Ovary (tissue), 7 donors: ENCODE measurements at regions not wholly inside any gene's neighbourhood (a gene's known extent, or its start where the extent isn't known, plus 50 kb on each side); places are given as distances from the start of the nearest gene placed in this dataset.

Experiments
- DNase-seq, 5 donors: peaks; one replicate each; pipeline ENCODE4 v3.0.0-alpha.2; 2019 to 2020
- H3K27ac ChIP-seq, 2 donors: fragments of 200-600 bp; one replicate each; pipeline versions ENCODE4 v1.5.1 to v1.8.0; 2019 to 2022
- H3K27me3 ChIP-seq: fragments of 200-600 bp; one replicate; pipeline ENCODE4 v1.8.0; 2022
- H3K36me3 ChIP-seq: fragments of 200-600 bp; sonication (generic); one replicate; pipeline ENCODE4 v1.5.1; 2019
- H3K4me1 ChIP-seq: one replicate; pipeline ENCODE4 v1.8.1; 2013; ENCODE audit warnings: mild to moderate bottlenecking, moderate library complexity; ENCODE audit not compliant: insufficient read depth
- H3K4me3 ChIP-seq: fragments of 200-600 bp; sonication (generic); one replicate; pipeline ENCODE4 v1.5.1; 2017
- H3K9me3 ChIP-seq, 2 donors: fragments of 200-600 bp in 1 of 2; sonication (generic) in 1 of 2; one replicate each; pipeline versions ENCODE4 v1.5.1 to v1.8.1; 2013 to 2019; ENCODE audit warnings: mild to moderate bottlenecking in 1 of 2, moderate library complexity in 1 of 2
- EP300 ChIP-seq: sonication (generic); formaldehyde crosslinking; IDR thresholded peaks from one replicate; pipeline ENCODE4 v1.6.1; 2017; ENCODE audit warnings: antibody characterized with exemption
- POLR2A ChIP-seq: fragments of 450-650 bp; IDR thresholded peaks from one replicate; pipeline ENCODE4 v1.6.1; 2017; ENCODE audit warnings: antibody characterized with exemption, mild to moderate bottlenecking, moderate library complexity
- WGBS, 3 donors: extraction: QIAGEN DNeasy Blood & Tissue Kit in 1 of 3; methylation state at CpG; one replicate each; pipeline versions ENCODE4 v1.1.5 to v1.1.7; 2013 to 2017; 5-methylcytosine and 5-hydroxymethylcytosine counted together
- intact Hi-C, 4 donors: fragments of 100-400 bp; cut with DNase I; formaldehyde crosslinking; loops; one replicate each; pipeline versions ENCODE4 v1.11.0 to v1.15.1; 2022 to 2023
- TF ChIP-seq, protein P1 (sequence below), 3 donors: fragments of 450-650 bp in 2 of 3; fragments of 200-600 bp in 1 of 3; IDR thresholded peaks; one replicate each; pipeline versions ENCODE4 v1.5.1 to v1.8.0; 2016 to 2022; ENCODE audit warnings: antibody characterized with exemption in 3 of 3, mild to moderate bottlenecking in 1 of 3
- donor health status: DM: no; HTN: no; CAD: no; lungs with moderate emphysema.
- donor health status: DM: no; HTN: no; CAD: no.
- donor health status: Bipolar disorder and iron deficiency.
- donor health status: DM: no; HTN: no; CAD: no.
- donor health status: DM: yes; HTN: yes; CAD: no.

DNA sequence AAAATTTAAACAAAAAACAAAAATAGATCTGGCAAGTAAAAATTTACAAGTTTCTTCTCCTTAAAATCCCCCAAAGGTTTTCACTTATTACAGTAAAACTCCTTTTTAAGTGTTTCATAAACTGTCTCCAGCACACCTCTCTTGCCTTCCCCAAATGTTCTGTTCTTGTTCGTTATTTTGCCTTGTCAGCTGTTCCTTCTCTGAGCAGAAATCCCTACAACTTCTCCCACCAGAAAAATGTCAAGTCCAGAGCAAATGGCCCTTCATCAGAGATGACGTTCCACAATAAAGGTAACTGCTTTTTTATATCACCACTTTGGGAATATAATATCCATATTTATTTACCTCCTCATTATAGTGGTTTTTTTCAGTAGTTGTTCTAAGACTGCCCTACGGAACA is 432.1 kb downstream of the ADAM29 start:
- Histone ChIP-seq H3K4me1 (no peaks in the 10 kb centered on the region), H3K27ac (no peak overlapping the region), H3K27me3 (no peaks in the 10 kb centered on the region), H3K4me3 (no peak overlapping the region), H3K36me3 (no peaks in the 10 kb centered on the region), H3K9me3 (no peaks in the 10 kb centered on the region)
- no peak for DNase-seq
- intact Hi-C loops = no loop called here
- no peak for TF ChIP-seq POLR2A
- TF ChIP-seq, protein P1, sequence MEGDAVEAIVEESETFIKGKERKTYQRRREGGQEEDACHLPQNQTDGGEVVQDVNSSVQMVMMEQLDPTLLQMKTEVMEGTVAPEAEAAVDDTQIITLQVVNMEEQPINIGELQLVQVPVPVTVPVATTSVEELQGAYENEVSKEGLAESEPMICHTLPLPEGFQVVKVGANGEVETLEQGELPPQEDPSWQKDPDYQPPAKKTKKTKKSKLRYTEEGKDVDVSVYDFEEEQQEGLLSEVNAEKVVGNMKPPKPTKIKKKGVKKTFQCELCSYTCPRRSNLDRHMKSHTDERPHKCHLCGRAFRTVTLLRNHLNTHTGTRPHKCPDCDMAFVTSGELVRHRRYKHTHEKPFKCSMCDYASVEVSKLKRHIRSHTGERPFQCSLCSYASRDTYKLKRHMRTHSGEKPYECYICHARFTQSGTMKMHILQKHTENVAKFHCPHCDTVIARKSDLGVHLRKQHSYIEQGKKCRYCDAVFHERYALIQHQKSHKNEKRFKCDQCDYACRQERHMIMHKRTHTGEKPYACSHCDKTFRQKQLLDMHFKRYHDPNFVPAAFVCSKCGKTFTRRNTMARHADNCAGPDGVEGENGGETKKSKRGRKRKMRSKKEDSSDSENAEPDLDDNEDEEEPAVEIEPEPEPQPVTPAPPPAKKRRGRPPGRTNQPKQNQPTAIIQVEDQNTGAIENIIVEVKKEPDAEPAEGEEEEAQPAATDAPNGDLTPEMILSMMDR (IDR thresholded peaks at IDR 0.05) = no peak
- TF ChIP-seq EP300 = no peak
- 42 to 61% (median 47%) methylated on average over 3 of the region's 3 CpGs for WGBS, 3 donors

DNA sequence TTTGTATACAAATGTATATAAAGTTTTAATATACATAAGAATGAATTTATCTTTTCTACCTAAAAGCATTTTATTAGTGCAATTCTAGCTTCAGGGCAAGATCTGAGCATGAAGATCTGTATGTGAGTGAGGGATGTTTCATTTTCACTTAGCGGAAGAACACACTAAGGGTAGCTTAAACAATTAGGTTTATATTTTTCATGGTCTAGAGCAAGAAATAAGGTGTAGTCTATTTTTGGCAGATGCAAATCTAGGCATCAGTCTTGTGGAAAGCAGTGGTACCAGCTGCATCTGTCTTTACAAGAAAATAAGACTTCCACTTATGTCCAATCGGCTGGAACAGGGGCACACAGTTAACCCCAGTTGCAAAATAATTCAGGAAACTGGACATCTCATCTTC is 433.3 kb downstream of the ADAM29 start:
- no peak overlapping the region for H3K27ac ChIP-seq
- no peaks in the 10 kb centered on the region for H3K9me3 ChIP-seq
- H3K4me3 ChIP-seq = no peak overlapping the region
- H3K4me1 ChIP-seq = no peaks in the 10 kb centered on the region
- no peaks in the 10 kb centered on the region for H3K36me3 ChIP-seq
- TF ChIP-seq EP300 = no peak
- TF ChIP-seq, protein P1 (IDR thresholded peaks at IDR 0.05) = no peak
- no peak for TF ChIP-seq POLR2A
- no peak for DNase-seq
- no peaks in the 10 kb centered on the region for H3K27me3 ChIP-seq
- intact Hi-C loops = no loop called here
- 78 to 86% (median 83%) methylated on average over 2 of the region's 2 CpGs for WGBS, 3 donors

DNA sequence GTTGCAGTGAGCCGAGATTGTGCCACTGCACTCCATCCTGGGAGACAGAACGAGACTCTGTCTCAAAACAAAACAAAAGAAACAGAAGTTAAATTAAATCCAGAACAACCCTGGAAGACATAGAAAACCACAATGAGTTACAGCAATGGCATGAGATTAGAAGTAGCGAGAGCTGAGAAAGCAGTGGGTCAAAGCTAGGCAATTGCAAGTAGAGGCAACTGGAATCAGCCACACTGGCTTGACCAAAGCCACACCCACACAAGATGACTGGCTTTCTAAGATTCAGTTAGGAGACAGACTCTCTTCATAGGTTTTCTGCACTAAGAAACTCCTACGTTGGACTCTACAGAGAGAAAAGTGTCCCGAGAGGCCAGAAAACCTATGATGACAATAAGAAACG is 443.0 kb downstream of the GPM6A start:
- Histone ChIP-seq H3K9me3 (no peaks in the 10 kb centered on the region), H3K27ac (no peak overlapping the region), H3K27me3 (no peaks in the 10 kb centered on the region), H3K4me1 (no peaks in the 10 kb centered on the region), H3K36me3 (no peaks in the 10 kb centered on the region), H3K4me3 (no peak overlapping the region)
- no peak for DNase-seq
- TF ChIP-seq, protein P1 (IDR thresholded peaks at IDR 0.05) = no peak
- TF ChIP-seq POLR2A = no peak
- TF ChIP-seq EP300 = no peak
- intact Hi-C loops = no loop called here
- WGBS, 3 donors = 80 to 88% (median 85%) methylated on average over 6 of the region's 6 CpGs

DNA sequence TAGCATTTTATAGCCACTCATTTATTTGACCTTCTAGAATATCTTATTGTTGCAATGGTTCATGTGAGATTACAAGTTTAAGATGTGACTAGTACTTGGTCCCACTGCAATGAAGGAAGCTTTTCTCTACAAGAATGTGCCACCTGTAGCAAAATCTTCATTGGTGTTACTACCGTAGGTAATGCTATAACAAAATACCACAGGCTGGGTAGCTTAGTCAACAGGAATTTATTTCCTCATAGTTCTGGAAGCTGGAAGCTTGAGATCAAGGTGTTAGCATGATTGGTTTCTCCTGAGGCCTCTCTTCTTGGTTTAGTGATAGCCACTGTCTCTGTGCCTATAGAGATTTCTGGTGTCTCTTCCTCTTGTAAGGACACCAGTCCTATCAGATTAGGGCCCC is 441.0 kb downstream of the GPM6A start:
- Histone ChIP-seq H3K27ac (no peak overlapping the region), H3K27me3 (no peaks in the 10 kb centered on the region), H3K4me3 (no peak overlapping the region), H3K36me3 (no peaks in the 10 kb centered on the region), H3K4me1 (no peaks in the 10 kb centered on the region), H3K9me3 (no peaks in the 10 kb centered on the region)
- no peak for DNase-seq
- intact Hi-C loops = no loop called here
- 86 to 97% (median 87%) methylated on average over 1 of the region's 1 CpG for WGBS, 3 donors
- TF ChIP-seq, protein P1 (IDR thresholded peaks at IDR 0.05) = no peak
- TF ChIP-seq POLR2A = no peak
- no peak for TF ChIP-seq EP300

DNA sequence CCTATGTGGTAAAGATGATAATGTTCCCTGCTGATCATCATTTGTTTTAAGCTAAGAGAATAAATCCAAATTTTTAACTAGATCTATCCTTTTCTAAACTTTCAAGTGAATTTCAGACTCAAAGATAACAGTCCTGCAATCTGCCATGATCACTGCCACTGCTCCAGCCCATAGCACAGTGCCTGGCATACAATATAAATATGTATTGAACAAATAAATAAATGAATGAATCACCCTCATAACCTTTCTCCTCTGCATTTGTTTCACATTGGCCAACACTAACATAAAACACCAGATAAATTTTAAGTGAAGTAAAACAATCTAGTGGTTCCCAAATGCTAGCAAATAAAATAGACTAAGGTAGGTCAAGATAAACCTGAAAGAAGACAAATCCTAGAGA is 439.0 kb downstream of the GPM6A start:
- TF ChIP-seq, protein P1 (IDR thresholded peaks at IDR 0.05) = no peak
- no peak for TF ChIP-seq EP300
- TF ChIP-seq POLR2A = no peak
- no peaks in the 10 kb centered on the region for H3K36me3 ChIP-seq
- H3K27ac ChIP-seq = no peak overlapping the region
- H3K27me3 ChIP-seq = no peaks in the 10 kb centered on the region
- intact Hi-C loops = no loop called here
- DNase-seq = no peak
- no peaks in the 10 kb centered on the region for H3K4me1 ChIP-seq
- no peak overlapping the region for H3K4me3 ChIP-seq
- H3K9me3 ChIP-seq = no peaks in the 10 kb centered on the region
